ENCODE measurements at regions not wholly inside any gene's neighbourhood (a gene's known extent, or its start where the extent isn't known, plus 50 kb on each side); places are given as distances from the start of the nearest gene placed in this dataset.

- TF ChIP-seq CTCF (IDR thresholded peaks at IDR 0.05; ENCODE audit: low read depth, low read length, poor library complexity, severe bottlenecking) (no peak), EZH2phosphoT487 (IDR thresholded peaks at IDR 0.05; ENCODE audit: borderline replicate concordance, low read length) (no peak)
These were observed 80.6 kb upstream of the ZNF98 start for GRCh38 chr19:22502766-22503165.
